ENCODE measurements at regions not wholly inside any gene's neighbourhood (a gene's known extent, or its start where the extent isn't known, plus 50 kb on each side); places are given as distances from the start of the nearest gene placed in this dataset.

DNA sequence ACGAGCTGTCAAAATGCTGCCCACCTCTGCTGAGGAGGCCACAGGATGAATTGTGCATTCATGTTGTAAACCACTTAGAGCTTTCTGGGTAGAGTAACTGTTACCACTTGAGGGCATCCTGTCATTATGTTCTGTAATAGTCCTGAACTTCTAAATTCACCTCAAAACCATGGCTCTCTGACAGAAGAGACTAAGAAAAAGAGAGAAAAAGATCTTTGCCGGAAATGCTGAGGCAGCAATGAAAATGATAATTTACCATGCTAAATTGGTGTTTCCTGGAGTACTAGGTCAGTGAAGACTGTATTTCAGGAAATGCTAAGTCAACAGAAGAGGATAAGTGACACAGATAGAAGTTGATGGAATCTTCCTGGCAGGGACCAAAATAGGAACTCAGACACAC lies 942.3 kb upstream of the SLIT2 start:
- TF ChIP-seq, protein P1, sequence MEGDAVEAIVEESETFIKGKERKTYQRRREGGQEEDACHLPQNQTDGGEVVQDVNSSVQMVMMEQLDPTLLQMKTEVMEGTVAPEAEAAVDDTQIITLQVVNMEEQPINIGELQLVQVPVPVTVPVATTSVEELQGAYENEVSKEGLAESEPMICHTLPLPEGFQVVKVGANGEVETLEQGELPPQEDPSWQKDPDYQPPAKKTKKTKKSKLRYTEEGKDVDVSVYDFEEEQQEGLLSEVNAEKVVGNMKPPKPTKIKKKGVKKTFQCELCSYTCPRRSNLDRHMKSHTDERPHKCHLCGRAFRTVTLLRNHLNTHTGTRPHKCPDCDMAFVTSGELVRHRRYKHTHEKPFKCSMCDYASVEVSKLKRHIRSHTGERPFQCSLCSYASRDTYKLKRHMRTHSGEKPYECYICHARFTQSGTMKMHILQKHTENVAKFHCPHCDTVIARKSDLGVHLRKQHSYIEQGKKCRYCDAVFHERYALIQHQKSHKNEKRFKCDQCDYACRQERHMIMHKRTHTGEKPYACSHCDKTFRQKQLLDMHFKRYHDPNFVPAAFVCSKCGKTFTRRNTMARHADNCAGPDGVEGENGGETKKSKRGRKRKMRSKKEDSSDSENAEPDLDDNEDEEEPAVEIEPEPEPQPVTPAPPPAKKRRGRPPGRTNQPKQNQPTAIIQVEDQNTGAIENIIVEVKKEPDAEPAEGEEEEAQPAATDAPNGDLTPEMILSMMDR (IDR thresholded peaks at IDR 0.05): no peak
- Histone ChIP-seq H3K36me3 (no peaks in the 10 kb centered on the region), H3K4me3 (no peak overlapping the region), H3K4me1 (no peaks in the 10 kb centered on the region), H3K9ac (ENCODE audit: low read depth in 2 of 2, low read length in 2 of 2) (no peak overlapping the region), H3K9me3 (no peaks in the 10 kb centered on the region), H3K27ac (no peak overlapping the region), H3K27me3 (no peaks in the 10 kb centered on the region)
- no peak for DNase-seq
- intact Hi-C loops (cut with DNase I): no loop called here

DNA sequence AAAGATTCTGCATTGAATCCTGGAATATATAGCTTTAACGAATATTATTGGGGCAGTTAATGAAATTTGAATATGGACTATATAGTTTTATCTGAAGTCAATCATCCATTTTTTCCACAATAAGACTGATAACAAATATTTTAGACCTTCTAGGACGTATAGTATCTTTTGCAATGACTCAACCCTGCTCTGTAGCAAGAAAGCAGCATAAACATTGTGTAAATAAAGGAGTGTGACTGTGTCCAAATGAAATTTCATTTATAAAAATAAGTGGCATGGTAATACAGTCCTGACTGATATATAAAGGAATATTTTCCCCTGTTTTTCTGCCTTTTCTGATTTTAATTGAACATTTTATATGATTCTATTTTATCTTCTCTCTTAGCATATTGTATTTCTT lies 947.7 kb upstream of the SLIT2 start:
- Histone ChIP-seq H3K9me3 (no peaks in the 10 kb centered on the region), H3K4me1 (no peaks in the 10 kb centered on the region), H3K4me3 (no peak overlapping the region), H3K27me3 (no peaks in the 10 kb centered on the region), H3K27ac (no peak overlapping the region), H3K36me3 (no peaks in the 10 kb centered on the region), H3K9ac (ENCODE audit: low read depth in 2 of 2, low read length in 2 of 2) (no peak overlapping the region)
- intact Hi-C loops (cut with DNase I): no loop called here
- TF ChIP-seq, protein P1 (IDR thresholded peaks at IDR 0.05): no peak
- no peak for DNase-seq

DNA sequence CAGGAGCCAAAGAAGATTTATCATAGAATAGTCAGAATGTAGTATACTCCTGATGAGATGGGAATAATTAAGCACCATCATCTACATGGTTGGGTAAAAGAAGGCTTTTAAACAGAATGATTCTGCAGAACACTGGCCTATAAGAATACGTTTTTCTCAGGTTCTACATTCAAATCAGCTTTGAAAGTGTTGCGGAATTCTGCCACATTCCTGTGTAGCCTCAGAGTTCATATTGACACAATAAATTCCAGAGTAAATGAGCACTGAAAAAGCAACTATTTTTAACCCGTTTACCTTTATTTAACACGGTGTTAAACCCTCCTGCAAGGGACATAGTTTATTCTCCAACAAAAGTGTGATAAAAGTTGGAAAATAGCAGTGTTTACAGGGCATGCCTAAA lies 950.2 kb upstream of the SLIT2 start:
- H3K27me3 ChIP-seq: no peaks in the 10 kb centered on the region
- H3K9ac ChIP-seq (ENCODE audit: low read depth in 2 of 2, low read length in 2 of 2): no peak overlapping the region
- H3K36me3 ChIP-seq: no peaks in the 10 kb centered on the region
- DNase-seq: no peak
- H3K27ac ChIP-seq: no peak overlapping the region
- no peak overlapping the region for H3K4me3 ChIP-seq
- intact Hi-C loops (cut with DNase I): no loop called here
- no peaks in the 10 kb centered on the region for H3K4me1 ChIP-seq
- TF ChIP-seq, protein P1 (IDR thresholded peaks at IDR 0.05): no peak
- no peaks in the 10 kb centered on the region for H3K9me3 ChIP-seq

DNA sequence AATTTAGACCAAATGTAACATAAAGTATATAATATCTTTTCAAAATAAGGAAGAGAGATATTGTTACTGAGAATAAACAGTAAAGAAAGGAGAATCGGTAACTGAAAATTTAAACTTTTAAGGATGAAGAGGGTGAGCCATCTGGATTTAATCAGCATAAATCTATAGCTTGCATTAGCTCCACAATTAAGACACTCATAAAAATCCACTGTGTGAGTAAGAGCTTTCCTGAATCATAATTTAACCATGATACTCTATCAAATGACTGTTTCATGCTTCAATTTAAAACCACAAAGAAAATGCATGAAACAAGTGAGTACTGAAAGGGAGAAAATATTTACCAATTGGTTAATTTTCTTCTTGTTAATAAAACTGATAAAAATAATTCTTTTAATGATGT lies 951.5 kb upstream of the SLIT2 start:
- Histone ChIP-seq H3K9ac (ENCODE audit: low read depth in 2 of 2, low read length in 2 of 2) (no peak overlapping the region), H3K4me1 (no peaks in the 10 kb centered on the region), H3K27ac (no peak overlapping the region), H3K4me3 (no peak overlapping the region), H3K9me3 (no peaks in the 10 kb centered on the region), H3K27me3 (no peaks in the 10 kb centered on the region), H3K36me3 (no peaks in the 10 kb centered on the region)
- no peak for DNase-seq
- TF ChIP-seq, protein P1 (IDR thresholded peaks at IDR 0.05): no peak
- intact Hi-C loops (cut with DNase I): no loop called here

DNA sequence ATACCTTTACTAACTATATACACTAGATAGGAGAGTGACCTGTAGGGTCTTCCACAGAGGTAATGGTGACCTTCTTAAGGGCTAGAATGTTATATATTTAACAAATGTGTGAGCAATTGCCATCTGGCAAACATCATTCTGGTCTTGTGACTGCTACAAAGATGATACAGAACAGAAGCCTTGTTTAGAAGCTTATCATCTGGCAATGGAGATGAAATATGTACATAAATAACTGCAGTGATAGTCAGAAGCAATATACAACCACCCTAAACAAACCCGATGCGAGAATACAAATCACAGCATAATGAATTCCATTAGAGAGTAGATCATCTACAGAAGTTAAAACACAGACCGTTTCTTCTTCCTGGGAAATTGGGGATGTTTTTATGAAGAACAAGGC lies 952.7 kb upstream of the SLIT2 start:
- Histone ChIP-seq H3K9me3 (no peaks in the 10 kb centered on the region), H3K4me1 (no peaks in the 10 kb centered on the region), H3K27me3 (no peaks in the 10 kb centered on the region), H3K36me3 (no peaks in the 10 kb centered on the region), H3K27ac (no peak overlapping the region), H3K9ac (ENCODE audit: low read depth in 2 of 2, low read length in 2 of 2) (no peak overlapping the region), H3K4me3 (no peak overlapping the region)
- DNase-seq: no peak
- intact Hi-C loops (cut with DNase I): no loop called here
- TF ChIP-seq, protein P1 (IDR thresholded peaks at IDR 0.05): no peak

DNA sequence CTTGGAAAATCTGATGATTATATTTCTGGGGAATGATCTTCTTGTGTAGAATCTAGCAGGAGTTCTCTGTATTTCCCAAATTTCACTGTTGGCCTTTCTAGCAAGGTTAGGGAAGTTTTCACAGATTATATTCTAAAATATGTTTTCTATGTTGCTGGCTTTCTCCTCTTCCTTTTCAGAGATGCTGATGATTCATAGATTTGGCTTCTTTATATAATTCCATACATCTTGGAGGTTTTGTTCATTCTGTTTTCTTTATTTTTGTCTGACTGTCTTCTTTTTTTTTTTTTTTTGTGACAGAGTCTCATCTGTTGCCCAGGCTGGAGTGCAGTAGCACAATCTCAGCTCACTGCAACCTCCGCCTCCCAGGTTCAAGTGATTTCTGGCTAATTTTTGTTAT lies 957.9 kb upstream of the SLIT2 start:
- TF ChIP-seq, protein P1 (IDR thresholded peaks at IDR 0.05): no peak

More for the DNA sequence above, 957.9 kb upstream of the SLIT2 start:
- H3K27me3 ChIP-seq: no peaks in the 10 kb centered on the region
- no peaks in the 10 kb centered on the region for H3K4me1 ChIP-seq
- intact Hi-C loops (cut with DNase I): no loop called here
- DNase-seq: no peak
- H3K9me3 ChIP-seq: no peaks in the 10 kb centered on the region
- H3K4me3 ChIP-seq: no peak overlapping the region
- H3K9ac ChIP-seq (ENCODE audit: low read depth in 2 of 2, low read length in 2 of 2): no peak overlapping the region
- H3K36me3 ChIP-seq: no peaks in the 10 kb centered on the region
- no peak overlapping the region for H3K27ac ChIP-seq

All from colonic mucosa (tissue), 4 donors.